NCI-H460 (cell line): ENCODE measurements at regions not wholly inside any gene's neighbourhood (a gene's known extent, or its start where the extent isn't known, plus 50 kb on each side); places are given as distances from the start of the nearest gene placed in this dataset.
A peak's percentile ranks its signal among the peaks of the same experiment; 100 is the strongest.
"Not testable (repeated sequence)": the region's sequence is repeated elsewhere in the genome, so short reads cannot be mapped to it uniquely, and the experiment has no call there.

Experiments used
- DNase-seq: peaks from one replicate; pipeline ENCODE4 v3.0.0-alpha.2; 2016; ENCODE audit warnings: low read depth; ENCODE audit errors: extremely low read depth

DNA sequence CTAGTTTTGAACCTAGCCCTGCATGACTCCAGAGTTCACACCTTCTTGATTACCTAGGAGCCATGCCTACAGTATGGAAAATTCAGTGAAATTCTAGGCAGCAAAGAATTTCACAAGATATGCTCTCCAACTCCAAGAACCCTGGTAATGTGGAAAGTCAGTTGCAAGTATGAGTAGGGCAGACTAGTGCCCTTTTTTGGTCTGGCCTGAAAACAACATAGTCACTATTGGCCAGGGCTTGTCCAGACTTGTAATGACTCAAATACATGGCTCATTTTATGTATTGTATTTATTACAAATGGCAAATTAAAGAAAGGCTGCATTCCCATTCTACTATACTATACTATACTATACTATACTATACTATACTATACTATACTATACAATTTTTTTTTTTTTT is 160.4 kb downstream of the ESM1 start:
- no peak for DNase-seq

DNA sequence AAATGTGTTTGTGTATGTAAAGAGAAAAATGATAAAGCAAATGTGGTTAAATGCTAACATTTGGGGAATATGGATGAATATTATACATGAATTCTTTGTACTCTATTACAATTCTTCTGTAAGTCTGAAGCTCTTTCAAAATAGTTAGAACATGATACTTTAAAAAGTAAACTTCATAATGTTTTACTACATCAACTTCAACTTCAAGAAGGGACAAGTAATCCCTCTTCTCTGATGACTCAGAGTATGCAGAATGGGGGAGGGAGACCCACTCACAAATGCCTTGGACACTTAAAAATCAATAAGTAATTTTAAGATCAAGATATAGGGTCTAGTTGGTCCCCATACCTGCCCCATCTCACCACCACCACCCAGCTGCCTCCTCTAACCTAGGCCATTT is 162.4 kb downstream of the ESM1 start:
- DNase-seq, result no peak

DNA sequence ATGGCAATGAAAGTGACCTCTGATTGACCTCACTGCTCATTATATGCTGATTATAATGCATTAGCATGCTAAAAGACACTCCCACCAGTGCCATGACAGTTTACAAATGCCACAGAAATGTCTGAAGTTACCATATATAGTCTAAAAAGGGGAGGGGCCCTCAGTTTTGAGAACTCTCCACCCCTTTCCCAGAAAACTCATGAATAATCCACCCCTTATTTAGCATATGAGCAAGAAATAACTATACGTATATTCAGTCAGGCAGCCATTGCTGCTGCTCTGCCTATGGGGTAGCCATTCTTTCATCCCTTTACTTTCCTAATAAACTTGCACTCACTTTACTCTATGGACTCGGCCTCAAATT is 163.1 kb downstream of the ESM1 start:
- no peak for DNase-seq

DNA sequence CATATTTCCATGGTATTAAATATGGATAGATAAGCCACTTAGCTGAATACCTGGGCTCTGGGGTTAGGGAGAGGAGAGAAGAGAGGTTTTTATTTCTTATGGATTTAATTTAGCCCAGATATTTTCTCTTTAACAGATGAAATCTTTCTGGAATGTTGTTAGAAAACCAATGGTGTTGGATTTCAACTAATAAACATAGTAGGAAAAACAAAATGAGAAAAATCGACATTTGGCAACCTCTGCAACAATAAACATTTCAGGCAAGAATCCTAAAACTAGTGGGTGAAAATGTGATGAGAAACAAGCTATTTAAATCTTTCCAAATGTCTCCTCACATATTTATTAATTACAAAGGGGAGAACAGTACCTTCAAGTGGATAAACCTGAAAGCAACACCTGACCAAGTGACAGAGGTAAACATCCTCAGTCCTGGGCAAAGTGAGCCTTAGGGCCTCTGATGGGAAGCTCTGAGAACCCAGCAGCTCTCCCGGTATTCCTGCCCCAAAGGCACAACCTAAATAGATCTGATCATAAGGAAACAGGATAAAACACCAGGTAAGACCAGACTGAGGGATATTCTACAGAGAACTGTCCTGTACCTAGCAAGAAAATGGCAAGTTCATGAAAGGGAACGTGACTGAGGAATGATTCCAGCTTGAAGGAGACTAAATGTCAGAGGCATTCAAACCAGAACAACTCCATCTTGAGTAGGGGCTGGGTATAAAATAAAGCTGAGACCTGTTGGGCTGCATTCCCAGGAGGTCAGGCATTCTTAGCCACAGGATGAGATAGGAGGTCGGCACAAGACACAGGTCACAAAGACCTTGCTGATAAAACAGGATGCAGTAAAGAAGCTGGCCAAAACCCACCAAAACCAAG is 163.7 kb downstream of the ESM1 start:
- no peak for DNase-seq

DNA sequence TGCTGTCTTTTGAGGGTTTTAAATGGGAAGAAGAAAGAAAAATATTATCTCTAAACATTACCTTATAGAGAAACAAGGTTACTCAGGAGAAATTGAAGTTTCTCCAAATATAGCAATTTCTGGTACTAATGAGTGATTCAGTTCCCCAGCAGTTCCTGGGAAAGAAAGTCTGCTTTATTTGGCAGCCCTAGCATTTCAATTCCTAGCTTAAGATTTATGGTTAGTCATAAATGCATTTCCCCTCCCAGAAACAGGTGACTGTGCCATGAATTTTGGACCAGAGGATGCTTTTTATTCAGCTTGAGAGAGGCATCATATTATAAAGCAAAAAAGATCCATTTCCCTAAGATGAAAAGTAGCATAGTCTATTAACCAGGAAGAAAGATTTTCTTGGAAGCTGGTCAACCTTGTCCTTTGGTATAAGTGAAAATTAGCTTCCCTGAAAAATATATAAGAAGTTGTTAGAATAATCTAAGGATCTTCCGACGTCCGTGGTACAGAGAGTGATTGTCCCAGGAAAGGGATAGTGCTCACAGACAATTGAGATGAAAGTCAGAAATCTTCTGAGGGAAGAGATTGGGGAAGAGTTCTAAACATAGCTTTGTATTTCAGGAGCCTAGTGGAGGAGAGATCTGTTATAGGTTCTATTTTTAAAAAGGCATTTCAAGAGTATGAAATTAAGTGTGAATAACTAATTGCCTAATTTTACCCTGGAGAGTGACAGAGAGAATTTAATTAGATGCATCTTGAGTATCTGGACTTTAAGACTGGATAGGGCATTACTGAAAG is 164.9 kb downstream of the ESM1 start:
- no peak for DNase-seq

DNA sequence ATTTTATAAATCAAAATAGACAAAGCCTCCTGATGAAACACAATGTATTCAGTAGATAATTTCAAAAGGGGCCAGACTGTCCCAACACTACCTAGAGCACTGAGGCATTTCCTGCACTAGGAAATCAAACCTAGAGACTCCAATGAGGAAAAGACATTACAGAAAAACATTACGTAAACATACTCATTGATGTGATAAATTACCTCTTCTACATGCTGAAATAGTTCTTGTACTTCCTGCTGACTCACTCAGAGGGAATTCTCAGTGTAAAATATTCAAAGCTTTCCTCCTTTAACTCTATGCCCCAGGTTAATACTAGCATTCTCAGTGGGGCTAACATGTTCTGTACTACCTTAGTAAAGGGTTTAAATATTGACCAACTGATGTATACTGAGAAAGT is 178.0 kb downstream of the ESM1 start:
- DNase-seq, result peak; percentile 11

DNA sequence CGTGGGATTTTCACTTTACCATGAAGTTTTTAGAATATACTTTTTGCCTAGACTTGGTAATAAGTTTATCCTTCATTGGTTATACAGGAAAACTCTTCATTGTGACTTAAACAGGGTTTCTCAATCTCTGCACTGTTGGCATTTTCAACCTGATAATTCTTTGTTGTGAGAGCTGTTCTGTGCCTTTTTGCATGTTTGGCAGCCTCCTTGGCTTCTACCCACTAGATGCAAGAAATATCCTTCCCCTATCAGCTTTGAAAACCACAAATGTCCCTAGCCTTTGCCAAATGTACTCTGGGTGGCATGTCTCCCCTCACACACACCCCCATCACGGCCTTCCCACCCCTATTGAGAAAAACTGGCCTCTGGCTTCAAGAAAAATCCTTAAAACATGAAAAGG is 180.9 kb downstream of the ESM1 start:
- no peak for DNase-seq

DNA sequence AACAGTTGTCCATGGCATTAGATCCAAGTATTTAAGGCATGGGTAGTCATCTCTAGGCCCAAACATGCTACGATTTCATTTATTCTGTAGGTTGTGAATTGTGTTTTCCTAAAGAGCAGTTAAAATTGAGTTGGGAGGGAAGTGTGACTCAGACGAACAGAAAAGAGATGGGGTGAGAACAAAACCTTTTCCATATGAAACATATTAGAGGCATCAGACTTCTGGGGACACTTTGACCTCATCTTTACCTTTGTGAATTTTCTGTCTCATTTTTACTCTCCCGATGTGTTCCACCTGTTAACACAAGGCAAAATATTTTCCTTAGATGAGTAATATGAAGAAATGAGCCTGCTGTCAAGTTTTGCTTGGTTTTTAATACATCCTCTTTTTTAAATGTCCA is 181.3 kb downstream of the ESM1 start:
- DNase-seq, result no peak

DNA sequence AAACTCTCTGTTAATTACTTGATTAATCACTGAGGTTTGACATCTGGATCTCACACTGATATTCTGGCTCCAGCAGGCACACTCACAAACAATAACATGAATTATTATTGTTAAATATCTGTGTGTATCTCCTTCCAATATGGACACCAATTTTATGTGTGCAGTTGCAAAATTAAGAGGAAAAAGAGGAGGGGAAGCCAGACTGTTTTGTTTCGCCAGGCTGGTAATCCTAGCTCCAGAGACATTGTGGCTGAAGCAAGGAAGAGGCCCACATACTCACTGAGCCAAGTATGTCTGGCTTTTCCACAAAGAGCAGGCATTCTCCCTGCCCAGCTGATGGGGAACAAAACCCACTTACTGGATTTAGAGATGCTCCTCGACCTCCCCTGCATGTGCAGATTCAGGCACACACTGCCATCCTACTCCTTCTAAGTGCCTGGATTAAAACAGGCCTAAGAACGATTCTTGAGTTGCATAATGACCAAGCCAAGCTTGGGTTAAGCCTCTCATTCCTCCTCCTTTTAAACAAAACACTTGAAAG is 181.9 kb downstream of the ESM1 start:
- DNase-seq, result no peak

DNA sequence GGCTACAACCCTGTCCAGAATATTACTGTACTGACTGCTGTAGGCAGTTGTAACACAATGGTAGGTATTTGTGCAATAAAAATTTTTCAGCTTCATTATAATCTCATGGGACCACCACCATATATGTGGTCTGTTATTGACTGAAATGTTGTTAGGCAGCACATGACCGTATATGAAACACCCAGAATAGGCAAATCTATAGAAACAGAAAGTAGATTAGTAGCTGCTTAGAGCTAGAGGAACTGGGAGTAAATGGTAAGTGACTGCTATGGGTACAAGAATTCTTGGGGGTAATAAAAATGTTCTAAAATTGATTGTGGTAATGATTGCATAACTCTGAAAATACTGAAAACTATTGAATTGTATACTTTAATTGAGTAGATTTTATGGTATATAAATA is 185.7 kb downstream of the ESM1 start:
- no peak for DNase-seq

DNA sequence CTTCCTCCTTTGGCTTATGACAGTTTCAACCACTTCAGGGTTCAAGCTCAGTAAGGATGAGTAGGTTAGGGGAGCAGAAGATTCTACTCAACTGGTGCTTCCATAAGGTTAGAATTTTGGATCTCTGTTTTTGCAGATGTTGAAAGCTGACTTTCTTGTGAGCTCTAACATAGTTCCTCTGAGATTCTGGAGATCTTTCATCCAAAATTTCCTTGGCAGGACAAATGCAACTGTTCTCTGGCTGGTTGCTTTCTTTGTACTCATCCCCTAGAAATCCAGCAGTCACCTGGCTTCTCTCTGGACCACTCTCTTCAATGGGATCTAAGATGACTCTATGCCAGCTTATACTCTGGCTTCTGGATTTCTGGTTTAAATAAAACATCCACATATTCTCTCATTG is 189.6 kb downstream of the ESM1 start:
- DNase-seq, result no peak

DNA sequence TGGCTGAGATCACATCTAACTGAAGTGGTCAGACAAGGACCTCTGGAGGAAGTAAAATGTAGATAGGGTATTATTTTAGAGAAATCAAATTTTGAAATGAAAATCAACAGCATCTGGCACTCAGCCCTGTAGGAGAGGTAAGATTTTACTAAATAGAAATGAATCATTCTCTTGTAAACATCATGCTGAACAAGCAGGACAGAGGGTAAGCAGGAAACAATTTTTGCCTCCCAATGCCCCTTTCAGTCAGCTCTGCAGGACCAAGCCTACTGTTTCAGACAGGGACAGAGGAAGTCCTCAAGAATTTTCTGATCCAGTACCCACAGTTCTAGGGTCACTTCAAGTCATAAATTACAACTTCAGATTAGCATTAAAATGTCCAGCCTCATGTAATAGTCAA is 190.1 kb downstream of the ESM1 start:
- no peak for DNase-seq

DNA sequence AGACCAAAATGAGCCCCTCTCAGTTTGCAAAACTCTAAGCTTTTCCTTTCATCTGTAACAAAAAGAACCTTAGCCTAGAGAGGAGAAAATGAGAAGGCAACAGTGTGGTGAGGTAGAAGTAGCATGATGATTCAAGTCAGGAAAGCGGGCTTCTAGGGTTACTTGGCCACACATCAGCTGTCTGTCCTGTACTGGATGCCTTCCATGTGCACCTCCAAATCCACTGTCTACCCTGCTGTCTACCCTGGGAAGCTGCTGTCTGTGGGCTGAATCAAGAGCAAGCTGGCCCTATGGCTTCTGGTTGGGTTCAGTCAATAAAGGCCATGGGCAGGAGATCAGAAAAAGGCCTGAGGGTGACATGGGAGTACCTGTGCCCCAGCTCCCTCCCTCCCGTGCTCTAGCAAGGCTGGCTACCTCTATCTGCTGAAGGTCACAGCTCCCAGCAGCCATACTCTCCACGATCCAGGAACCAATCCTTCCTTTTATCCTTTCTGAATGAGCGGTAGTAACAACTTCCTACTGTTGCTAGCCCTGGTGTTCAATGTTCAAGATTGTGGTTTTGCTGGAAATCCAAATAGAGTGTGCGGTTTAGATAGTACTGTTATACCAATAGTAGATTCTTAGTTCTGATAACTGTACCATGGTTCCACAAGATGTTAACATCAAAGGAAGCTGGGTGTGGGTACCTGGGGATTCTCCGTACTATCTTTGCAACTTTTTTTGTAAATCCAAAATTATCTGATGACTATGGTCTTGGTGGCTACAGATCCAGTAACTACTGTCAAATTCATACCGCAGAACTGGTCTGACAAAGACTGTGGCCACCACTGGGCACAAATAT is 191.0 kb downstream of the ESM1 start:
- DNase-seq, result no peak

DNA sequence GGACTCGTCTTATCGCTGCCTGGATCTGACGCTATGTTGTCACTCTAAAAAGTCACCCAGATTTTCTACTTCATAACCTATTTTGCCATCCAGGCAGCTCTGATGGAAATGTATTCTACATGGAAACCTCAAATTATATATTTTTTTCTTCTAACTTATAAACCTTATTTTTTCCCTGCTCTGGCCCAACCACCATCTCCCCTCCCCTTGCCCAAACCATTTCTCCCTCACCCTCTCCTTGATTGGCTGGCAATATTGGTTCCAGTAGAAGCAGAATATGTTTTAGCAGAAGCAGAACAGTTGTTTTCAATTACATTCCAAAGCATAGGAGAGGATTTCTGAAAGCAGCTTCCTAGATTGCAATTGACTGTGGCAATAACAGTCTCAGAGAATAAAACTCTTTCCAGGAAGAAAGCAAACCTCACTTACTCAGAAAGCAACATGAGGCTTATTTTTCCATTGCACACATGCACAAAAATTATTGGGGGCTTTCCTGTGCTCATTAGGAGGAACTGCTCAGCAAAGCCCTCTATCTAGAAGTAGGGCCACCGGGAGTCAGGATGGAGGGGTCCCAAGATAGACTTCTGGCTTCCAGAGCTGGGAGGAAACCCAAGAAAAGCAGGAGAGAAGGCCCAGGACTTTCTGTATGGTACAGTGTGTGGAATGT is 191.8 kb downstream of the ESM1 start:
- no peak for DNase-seq

DNA sequence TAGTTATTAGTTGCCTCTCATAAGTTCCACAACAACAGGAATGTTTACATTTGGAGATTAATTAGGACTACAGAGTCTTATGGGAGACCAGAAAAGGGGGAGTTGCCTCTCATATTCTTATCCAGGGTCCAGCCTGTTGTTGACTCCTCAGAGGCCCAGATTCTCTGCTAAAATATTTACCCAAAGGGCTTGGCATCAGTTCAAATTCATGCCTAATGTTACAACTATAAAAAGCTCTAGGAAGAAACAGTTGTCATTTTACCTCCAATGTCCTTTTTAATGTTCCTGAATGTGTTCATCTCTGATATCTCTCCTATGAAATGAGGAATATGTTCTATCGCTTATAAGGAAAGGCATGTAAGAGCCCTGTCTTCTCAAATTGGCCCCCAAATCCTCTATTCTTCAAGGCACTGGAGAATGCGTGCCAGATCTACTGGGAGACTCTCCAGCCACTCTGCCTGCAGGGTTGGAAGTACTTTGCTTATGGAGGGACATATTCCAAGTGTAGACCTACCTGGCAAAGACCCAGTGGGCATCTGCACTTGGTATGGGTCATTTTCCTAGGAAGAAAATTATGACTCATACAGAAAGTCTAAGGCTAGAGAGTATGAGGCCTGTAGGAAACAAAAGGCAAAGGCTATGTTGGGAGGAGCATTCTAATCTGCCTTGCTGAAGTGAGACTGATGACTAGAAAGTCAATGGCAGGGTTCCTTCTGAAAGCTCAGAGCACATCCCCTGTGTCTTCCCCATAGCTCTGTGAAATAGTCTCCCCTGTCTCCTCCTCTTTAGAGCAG is 192.6 kb downstream of the ESM1 start:
- DNase-seq, result no peak

DNA sequence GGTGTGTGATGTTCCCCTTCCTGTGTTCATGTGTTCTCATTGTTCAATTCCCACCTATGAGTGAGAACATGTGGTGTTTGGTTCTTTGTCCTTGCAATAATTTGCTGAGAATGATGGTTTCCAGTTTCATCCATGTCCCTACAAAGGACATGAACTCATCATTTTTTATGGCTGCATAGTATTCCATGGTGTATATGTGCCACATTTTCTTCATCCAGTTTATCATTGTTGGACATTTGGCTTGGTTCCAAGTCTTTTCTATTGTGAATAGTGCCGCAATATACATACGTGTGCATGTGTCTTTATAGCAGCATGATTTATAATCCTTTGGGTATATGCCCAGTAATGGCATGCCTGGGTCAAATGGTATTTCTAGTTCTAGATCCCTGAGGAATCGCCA is 197.5 kb downstream of the ESM1 start:
- not testable (repeated sequence) for DNase-seq

DNA sequence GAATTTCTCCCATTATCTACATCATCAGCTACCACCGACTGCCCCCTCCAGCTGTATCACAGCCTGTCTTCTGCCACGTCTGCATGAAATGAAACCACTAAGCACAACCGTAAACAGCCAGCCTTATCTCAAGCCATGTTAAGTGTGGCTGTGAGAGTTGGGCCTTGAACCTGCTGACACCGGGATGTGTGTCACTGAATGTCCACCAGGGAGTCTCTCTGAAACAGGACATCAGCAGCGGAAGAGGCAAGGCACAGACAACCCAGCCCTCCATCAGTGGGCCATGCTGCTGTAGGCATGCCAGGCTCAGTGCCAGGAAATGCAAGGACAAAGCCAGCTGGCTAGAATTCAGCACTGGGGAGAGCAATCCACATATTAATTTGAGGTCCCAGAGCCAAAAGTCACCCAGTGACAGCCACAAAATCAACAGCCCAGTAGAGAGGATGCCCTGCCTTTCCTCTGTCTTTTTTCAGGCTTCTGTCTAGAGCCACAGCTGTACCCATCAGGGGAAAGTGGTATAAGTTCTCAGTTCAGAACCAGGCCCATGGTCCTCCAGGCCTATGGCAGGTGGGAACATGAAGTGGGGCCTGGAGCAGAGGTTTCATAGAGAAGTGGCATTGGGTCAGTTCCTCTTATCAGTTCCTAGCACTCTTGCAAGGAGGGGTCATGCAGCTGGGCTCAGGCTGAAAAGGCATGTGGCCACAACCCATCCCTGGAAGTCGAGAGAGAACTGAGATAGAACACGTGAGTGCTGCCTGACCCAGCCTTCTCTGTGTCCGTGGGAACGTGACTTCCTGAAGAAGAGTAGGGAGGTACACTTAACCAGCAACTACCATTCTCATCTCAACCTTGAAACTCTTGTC is 199.4 kb downstream of the ESM1 start:
- no peak for DNase-seq

DNA sequence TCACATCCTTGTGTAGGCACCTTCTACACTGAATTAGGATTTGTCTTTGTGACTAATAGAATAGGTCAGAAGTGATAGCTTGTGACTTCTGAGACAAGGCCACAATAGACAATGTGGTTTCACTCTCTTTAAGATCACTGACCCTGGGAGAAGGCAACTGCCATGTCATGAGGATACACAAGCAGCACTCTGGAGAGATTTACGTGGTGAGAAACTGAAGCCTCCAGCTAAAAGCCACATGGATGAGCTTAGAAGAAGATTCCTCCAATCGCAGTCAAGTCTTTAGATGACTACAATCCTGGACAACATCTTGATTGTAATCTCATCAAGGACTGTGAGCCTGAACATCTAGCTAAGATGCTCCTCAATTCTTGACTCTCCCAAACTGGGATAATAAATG is 206.6 kb downstream of the ESM1 start:
- no peak for DNase-seq

DNA sequence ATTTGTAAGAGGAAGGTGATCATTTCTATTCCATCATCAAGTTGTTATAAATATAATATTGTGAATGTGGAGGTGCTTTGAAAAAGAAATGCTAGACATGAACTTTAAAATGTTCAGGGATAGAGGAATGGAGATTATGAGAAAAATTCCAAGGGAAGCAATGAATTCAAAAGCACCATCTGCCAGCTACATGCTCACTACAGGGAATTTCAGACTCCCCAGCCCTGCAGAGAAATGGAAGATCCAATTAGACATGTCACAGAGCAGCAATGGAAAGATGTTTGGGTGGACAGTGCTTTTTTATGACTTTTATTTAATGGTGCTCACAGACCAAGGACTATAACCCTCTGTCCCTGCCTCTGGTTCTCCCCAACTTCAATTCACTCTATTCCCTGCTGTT is 209.7 kb downstream of the ESM1 start:
- DNase-seq, result no peak
